IMR-90 (cell line): ENCODE measurements at regions not wholly inside any gene's neighbourhood (a gene's known extent, or its start where the extent isn't known, plus 50 kb on each side); places are given as distances from the start of the nearest gene placed in this dataset.
A peak's percentile ranks its signal among the peaks of the same experiment; 100 is the strongest.

Experiments used
- ATAC-seq: fragments of 200-7000 bp; cut with Tn5 transposase; 2 replicates; pipeline ENCODE4 v1.9.1; 2020; ENCODE audit warnings: low read depth, mild to moderate bottlenecking, moderate library complexity
- BruUV-seq: library from RNA; stranded (reverse); fragments of 400-500 nt; replicated peaks from 2 replicates; lab custom pipeline; 2021; lab: Mats Ljungman, UMichigan
- CTCF ChIA-PET: fragments of 300-600 bp; formaldehyde crosslinking; extraction: SDS; loops from one replicate; lab custom pipeline; 2021; ENCODE audit warnings: antibody characterized with exemption; lab: Yijun Ruan, JAX
- POLR2A ChIA-PET: fragments of 300-600 bp; sonication (Branson Sonifier 250); formaldehyde crosslinking; loops from one replicate; lab custom pipeline; 2022; ENCODE audit warnings: antibody characterized with exemption; ENCODE audit not compliant: unreplicated experiment; lab: Charles Lee
- DNase-seq: peaks from one replicate; pipeline ENCODE4 v3.0.0; 2013
- H2AFZ ChIP-seq: replicated peaks from 2 replicates; pipeline ENCODE3; 2013; ENCODE audit warnings: low read length, mild to moderate bottlenecking; ENCODE audit not compliant: poor library complexity
- H2AK5ac ChIP-seq: 2 replicates; pipeline ENCODE4 v1.6.1; 2013; ENCODE audit warnings: low read depth, low read length, inconsistent platforms
- H2AK9ac ChIP-seq: replicated peaks from 2 replicates; pipeline ENCODE3; 2013; ENCODE audit warnings: mild to moderate bottlenecking, low read depth, low read length, moderate library complexity; ENCODE audit not compliant: poor library complexity
- H2BK120ac ChIP-seq: 2 replicates; pipeline ENCODE4 v1.6.1; 2013; ENCODE audit warnings: low read depth, low read length, inconsistent platforms
- H2BK15ac ChIP-seq: 3 replicates; pipeline ENCODE4 v1.6.1; 2013; ENCODE audit warnings: low read depth, low read length, inconsistent platforms
- H2BK20ac ChIP-seq: 2 replicates; pipeline ENCODE4 v1.6.1; 2013; ENCODE audit warnings: low read depth, mild to moderate bottlenecking, inconsistent platforms, low read length, moderate library complexity
- H2BK5ac ChIP-seq: 2 replicates; pipeline ENCODE4 v1.6.1; 2013; ENCODE audit warnings: mild to moderate bottlenecking, low read depth, low read length, inconsistent platforms; ENCODE audit not compliant: poor library complexity, severe bottlenecking
- H3K14ac ChIP-seq: replicated peaks from 2 replicates; pipeline ENCODE4 v1.6.1; 2013; ENCODE audit warnings: low read depth, low read length, inconsistent platforms
- H3K18ac ChIP-seq: 2 replicates; pipeline ENCODE4 v1.6.1; 2013; ENCODE audit warnings: low read depth, low read length, control low read depth
- H3K23ac ChIP-seq: 2 replicates; pipeline ENCODE4 v1.6.1; 2013; ENCODE audit warnings: low read depth, low read length, inconsistent platforms
- H3K27ac ChIP-seq: 2 replicates; pipeline ENCODE4 v1.5.1; 2013; ENCODE audit warnings: mild to moderate bottlenecking, control low read depth, low read length; ENCODE audit not compliant: insufficient read depth
- H3K27me3 ChIP-seq: 2 replicates; pipeline ENCODE4 v1.6.1; 2013; ENCODE audit warnings: low read length; ENCODE audit not compliant: control insufficient read depth, insufficient read depth
- H3K36me3 ChIP-seq: 2 replicates; pipeline ENCODE4 v1.6.1; 2013; ENCODE audit warnings: low read length, mixed read lengths; ENCODE audit not compliant: control insufficient read depth, insufficient read depth
- H3K4ac ChIP-seq: 2 replicates; pipeline ENCODE4 v1.6.1; 2013; ENCODE audit warnings: low read depth, low read length, inconsistent platforms
- H3K4me1 ChIP-seq: 2 replicates; pipeline ENCODE4 v1.6.1; 2013; ENCODE audit warnings: low read length, mixed read lengths; ENCODE audit not compliant: control insufficient read depth, insufficient read depth
- H3K4me2 ChIP-seq: 2 replicates; pipeline ENCODE4 v1.6.1; 2013; ENCODE audit warnings: low read depth, mild to moderate bottlenecking, control low read depth, low read length, moderate library complexity
- H3K4me3 ChIP-seq: 2 replicates; pipeline ENCODE4 v1.5.1; 2013; ENCODE audit warnings: low read depth, mild to moderate bottlenecking, control low read depth, low read length, moderate library complexity; ENCODE audit not compliant: insufficient read depth
- H3K56ac ChIP-seq: 2 replicates; pipeline ENCODE4 v1.6.1; 2013; ENCODE audit warnings: low read length, inconsistent platforms; ENCODE audit not compliant: insufficient read depth; ENCODE audit errors: extremely low read depth
- H3K79me1 ChIP-seq, 2 experiments: 2 replicates each; pipeline ENCODE4 v1.6.1; 2013; ENCODE audit warnings: low read length in 2 of 2, inconsistent platforms in 1 of 2, low read depth in 1 of 2
- H3K9ac ChIP-seq: 2 replicates; pipeline ENCODE4 v1.6.1; 2013; ENCODE audit warnings: low read depth, low read length, control low read depth
- H3K9me1 ChIP-seq: 2 replicates; pipeline ENCODE4 v1.6.1; 2013; ENCODE audit warnings: low read length, inconsistent platforms; ENCODE audit not compliant: insufficient read depth
- H3K9me3 ChIP-seq: 2 replicates; pipeline ENCODE4 v1.6.1; 2013; ENCODE audit warnings: low read length; ENCODE audit not compliant: control insufficient read depth, insufficient read depth
- H4K20me1 ChIP-seq: 2 replicates; pipeline ENCODE4 v1.6.1; 2013; ENCODE audit warnings: low read length, inconsistent platforms; ENCODE audit not compliant: insufficient read depth
- H4K5ac ChIP-seq: 2 replicates; pipeline ENCODE4 v1.6.1; 2013; ENCODE audit warnings: mild to moderate bottlenecking, low read depth, low read length, control low read depth
- H4K8ac ChIP-seq, 2 experiments: 2 replicates each; pipeline ENCODE4 v1.6.1; 2013; ENCODE audit warnings: low read depth in 2 of 2, low read length in 2 of 2, control low read depth in 1 of 2, inconsistent platforms in 1 of 2
- H4K91ac ChIP-seq: 2 replicates; pipeline ENCODE4 v1.6.1; 2013; ENCODE audit warnings: low read depth, low read length, inconsistent platforms; ENCODE audit not compliant: insufficient read depth
- CEBPB ChIP-seq: IDR thresholded peaks from 2 replicates; pipeline ENCODE4 v1.6.1; 2012; ENCODE audit warnings: low read depth, low read length, improper control_type of control experiment
- MAFK ChIP-seq: IDR thresholded peaks from 2 replicates; pipeline ENCODE4 v1.6.1; 2012; ENCODE audit warnings: low read depth, low read length, improper control_type of control experiment
- MXI1 ChIP-seq: IDR thresholded peaks from 2 replicates; pipeline ENCODE4 v1.6.1; 2012; ENCODE audit warnings: low read depth, mild to moderate bottlenecking, low read length, moderate library complexity, borderline replicate concordance
- NFE2L2 ChIP-seq: fragments of 150-350 bp; IDR thresholded peaks from 2 replicates; pipeline ENCODE4 v1.6.1; 2016; ENCODE audit warnings: low read depth, mild to moderate bottlenecking, low read length
- POLR2A ChIP-seq: IDR thresholded peaks from 2 replicates; pipeline ENCODE4 v1.6.1; 2012; ENCODE audit warnings: mild to moderate bottlenecking, low read depth, low read length
- whole genome bisulfite sequencing, 2 experiments: methylation state at CpG; one replicate each; pipeline versions ENCODE4 v1.1.5 to v1.1.7; 2013; ENCODE audit warnings: missing lambda C conversion rate in 2 of 2; ENCODE audit not compliant: insufficient read length in 1 of 2; ENCODE audit errors: extremely low coverage in 2 of 2; 5-methylcytosine and 5-hydroxymethylcytosine counted together
- dilution Hi-C: fragments of 300-500 bp; cut with HindIII; formaldehyde crosslinking; loops from one replicate; pipeline ENCODE4 v1.14.3; 2018; ENCODE audit warnings: low sequenced_read_pairs; ENCODE audit not compliant: unreplicated experiment
- in situ Hi-C: fragments of 300-500 bp; cut with MboI; formaldehyde crosslinking; loops from 3 replicates; pipeline ENCODE4 v1.14.3; 2019; ENCODE audit warnings: low sequenced_read_pairs, inconsistent platforms, mixed read lengths
- intact Hi-C: fragments of 100-400 bp; cut with micrococcal nuclease; formaldehyde crosslinking; loops from 2 replicates; pipeline ENCODE4 v1.10.0; 2022

DNA sequence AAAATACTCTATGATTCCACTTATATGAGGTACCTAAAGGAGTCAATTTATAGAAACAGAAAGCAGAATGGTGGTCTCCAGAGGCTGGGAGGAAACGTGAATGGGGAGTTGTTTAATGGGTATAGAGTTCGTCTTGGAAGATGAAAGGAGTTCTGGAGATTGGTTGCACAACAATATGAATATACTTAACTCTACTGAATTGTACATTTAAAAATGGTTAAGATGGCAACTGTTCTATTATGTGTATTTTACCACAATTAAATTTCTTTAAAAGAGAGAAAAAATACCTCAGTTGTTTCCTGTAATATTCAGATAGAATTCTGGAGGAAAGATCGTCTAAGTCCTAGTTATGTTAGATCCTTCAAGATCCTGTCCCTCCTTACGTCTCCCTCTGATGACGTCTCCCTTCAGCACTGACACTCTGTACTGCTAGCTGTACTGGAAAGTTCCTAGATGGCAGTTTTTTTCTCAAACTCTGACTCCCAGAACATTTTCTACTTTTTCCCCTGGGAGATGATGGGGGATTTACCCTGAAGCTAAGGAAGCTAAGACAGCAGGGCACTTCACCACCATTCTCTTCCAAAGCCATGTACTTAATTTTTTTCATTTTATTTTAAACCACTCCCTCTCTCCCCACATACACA, 53.2 kb upstream of the CAV2 start:
- CTCF ChIA-PET = interaction anchor here (1.0 kb wide), 1 partner anchor 9 kb away, joined by 4 read pairs; no protein-coding TSS in a partner anchor
- peaks cover 3% of the 10 kb centered on the region; the same call in 1 of the 2 replicates for H3K9me1 ChIP-seq
- intact Hi-C loops (loop anchor here (10.0 kb wide), 2 partner anchors 48 to 138 kb away; partner anchors contain the start of gene CAV2), dilution Hi-C loops (no loop called here), in situ Hi-C loops (no loop called here)
- H3K56ac ChIP-seq = 0 out of 2 replicates have a peak overlapping the region, but pooled peaks have one; percentile 17
- H2BK15ac ChIP-seq = peak overlapping the region; percentile 92; the same call in 2 of the 3 replicates
- TF ChIP-seq POLR2A = no peak
- no peak for TF ChIP-seq NFE2L2
- TF ChIP-seq MXI1 = no peak
- no peak for TF ChIP-seq MAFK
- TF ChIP-seq CEBPB = peak; percentile 32
- BruUV-seq = no TSS peak
- peak overlapping the region; percentile 91; the same call in 1 of the 2 replicates for H2AK5ac ChIP-seq
- no peak for DNase-seq
- peak overlapping the region; percentile 92 for H2BK20ac ChIP-seq
- H3K9me3 ChIP-seq = no peaks in the 10 kb centered on the region
- peaks cover 3 to 9% of the 10 kb centered on the region in 2 experiments; a peak in 3 of 4 replicates for H3K79me1 ChIP-seq
- H3K27ac ChIP-seq = no peak overlapping the region
- H2AFZ ChIP-seq = no peak overlapping the region
- peak overlapping the region; percentile 69; the same call in 1 of the 2 replicates for H3K23ac ChIP-seq
- no peak for ATAC-seq
- H3K4ac ChIP-seq = peak overlapping the region; percentile 84
- peak overlapping the region; percentile 20; the same call in 1 of the 2 replicates for H3K18ac ChIP-seq
- no peaks in the 10 kb centered on the region for H3K36me3 ChIP-seq
- H4K8ac ChIP-seq = peak overlapping the region; percentile 40 to 68; a peak in 3 of 4 replicates
- POLR2A ChIA-PET = no interaction called here
- peak overlapping the region; percentile 70 for H2BK5ac ChIP-seq
- no peak overlapping the region for H3K4me3 ChIP-seq
- H3K9ac ChIP-seq = no peak overlapping the region
- peaks cover 13% of the 10 kb centered on the region for H3K4me1 ChIP-seq
- no peaks in the 10 kb centered on the region for H4K20me1 ChIP-seq
- H3K27me3 ChIP-seq = no peaks in the 10 kb centered on the region
- H2BK120ac ChIP-seq = peak overlapping the region; percentile 75
- H4K5ac ChIP-seq = peak overlapping the region; percentile 0; the same call in 1 of the 2 replicates
- H3K4me2 ChIP-seq = no peak overlapping the region
- H3K14ac ChIP-seq = peak overlapping the region; percentile 73
- no CpG with 5 or more reads among the region's 5 CpGs for WGBS, 2 experiments
- no peak overlapping the region for H2AK9ac ChIP-seq
- H4K91ac ChIP-seq = peak overlapping the region; percentile 86
